Mesodermal cell (in vitro differentiated cells): ENCODE measurements at regions not wholly inside any gene's neighbourhood (a gene's known extent, or its start where the extent isn't known, plus 50 kb on each side); places are given as distances from the start of the nearest gene placed in this dataset.

ENCODE experiments used
- H3K27ac ChIP-seq: 2 replicates; pipeline ENCODE4 v1.7.0; 2013; ENCODE audit warnings: mild to moderate bottlenecking, low read depth, low read length, moderate library complexity; ENCODE audit not compliant: severe bottlenecking
- H3K36me3 ChIP-seq: 2 replicates; pipeline ENCODE4 v1.7.1; 2013; ENCODE audit warnings: mild to moderate bottlenecking, low read length, moderate library complexity; ENCODE audit not compliant: control insufficient read depth, insufficient read depth
- H3K4me1 ChIP-seq: one replicate; pipeline ENCODE4 v1.7.1; 2013; ENCODE audit warnings: mild to moderate bottlenecking, low read length; ENCODE audit not compliant: insufficient read depth, control insufficient read depth, poor library complexity, severe bottlenecking
- H3K4me3 ChIP-seq: 2 replicates; pipeline ENCODE4 v1.7.0; 2013; ENCODE audit warnings: low read length, control low read depth, mild to moderate bottlenecking; ENCODE audit not compliant: insufficient read depth, poor library complexity, severe bottlenecking; ENCODE audit errors: extremely low read depth
- H3K9me3 ChIP-seq: 2 replicates; pipeline ENCODE4 v1.7.1; 2013; ENCODE audit warnings: mild to moderate bottlenecking, low read length, moderate library complexity; ENCODE audit not compliant: control insufficient read depth
- WGBS, 2 experiments: methylation state at CpG; one replicate each; pipeline ENCODE4 v1.1.5; 2013; ENCODE audit warnings: missing lambda C conversion rate in 2 of 2; ENCODE audit not compliant: insufficient coverage in 2 of 2; 5-methylcytosine and 5-hydroxymethylcytosine counted together

- no peaks in the 10 kb centered on the region for H3K36me3 ChIP-seq
- H3K27ac ChIP-seq: no peak overlapping the region
- no peaks in the 10 kb centered on the region for H3K9me3 ChIP-seq
- H3K4me1 ChIP-seq: no peaks in the 10 kb centered on the region
- no peak overlapping the region for H3K4me3 ChIP-seq
- 82 to 93% methylated on average over 2 to 4 of the region's 4 CpGs for WGBS, 2 experiments
Measured at GRCh38 chr15:85943151-85943550, 136.5 kb upstream of the AGBL1 start.

GRCh38 chr15:85943791-85944190 lies 135.9 kb upstream of the AGBL1 start:
- H3K4me3 ChIP-seq: no peak overlapping the region
- H3K4me1 ChIP-seq: no peaks in the 10 kb centered on the region
- no peak overlapping the region for H3K27ac ChIP-seq
- H3K36me3 ChIP-seq: no peaks in the 10 kb centered on the region
- no peaks in the 10 kb centered on the region for H3K9me3 ChIP-seq
- WGBS, 2 experiments: 91% methylated on average over 1 of the region's 2 CpGs; no CpG with 5 or more reads in 1 of the 2 experiments

DNA sequence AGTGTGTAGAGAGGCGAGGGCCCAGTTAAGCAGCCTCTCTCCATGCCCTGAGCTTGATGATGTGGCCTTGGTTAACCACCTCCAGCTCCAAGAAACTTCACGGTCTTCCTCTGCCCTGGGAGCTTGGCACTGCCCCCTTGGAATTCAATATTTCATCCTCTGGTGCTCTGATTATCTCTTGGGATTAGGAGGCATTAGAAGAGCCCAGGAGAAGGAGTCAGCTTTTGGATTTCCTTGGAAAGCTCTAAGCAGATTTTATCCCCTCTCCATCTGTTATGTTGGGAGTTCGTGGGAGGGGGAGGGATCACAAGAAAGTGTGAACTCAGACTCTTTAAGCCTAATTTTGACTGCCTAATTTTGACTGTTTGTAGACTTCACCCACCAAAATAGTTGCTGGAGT lies 132.7 kb upstream of the AGBL1 start:
- 90 to 100% methylated on average over 2 of the region's 3 CpGs for WGBS, 2 experiments
- H3K36me3 ChIP-seq: no peaks in the 10 kb centered on the region
- H3K4me3 ChIP-seq: no peak overlapping the region
- H3K9me3 ChIP-seq: no peaks in the 10 kb centered on the region
- no peaks in the 10 kb centered on the region for H3K4me1 ChIP-seq
- H3K27ac ChIP-seq: no peak overlapping the region

DNA sequence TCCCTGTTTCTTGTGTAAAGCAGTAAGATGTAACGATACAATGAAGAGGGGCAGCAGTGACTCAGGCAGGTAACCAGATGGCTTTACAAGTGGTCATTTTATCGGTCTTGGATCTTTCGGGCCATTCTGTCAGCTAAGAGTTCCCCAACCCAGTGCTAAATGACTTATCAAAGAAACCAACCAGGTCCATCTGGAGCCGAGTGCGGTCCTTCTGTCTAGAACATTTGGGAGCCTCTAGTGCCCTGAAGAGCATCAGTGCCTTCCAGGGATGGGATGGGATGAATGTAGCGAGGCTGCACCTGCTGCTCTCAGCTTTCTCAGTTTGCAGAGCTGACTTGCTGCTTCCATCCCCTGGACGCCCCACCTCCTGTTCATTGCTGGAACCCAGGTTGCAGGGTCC lies 131.7 kb upstream of the AGBL1 start:
- no peaks in the 10 kb centered on the region for H3K36me3 ChIP-seq
- WGBS, 2 experiments: 88 to 89% methylated on average over 6 of the region's 7 CpGs
- H3K27ac ChIP-seq: no peak overlapping the region
- H3K4me1 ChIP-seq: no peaks in the 10 kb centered on the region
- no peak overlapping the region for H3K4me3 ChIP-seq
- no peaks in the 10 kb centered on the region for H3K9me3 ChIP-seq

DNA sequence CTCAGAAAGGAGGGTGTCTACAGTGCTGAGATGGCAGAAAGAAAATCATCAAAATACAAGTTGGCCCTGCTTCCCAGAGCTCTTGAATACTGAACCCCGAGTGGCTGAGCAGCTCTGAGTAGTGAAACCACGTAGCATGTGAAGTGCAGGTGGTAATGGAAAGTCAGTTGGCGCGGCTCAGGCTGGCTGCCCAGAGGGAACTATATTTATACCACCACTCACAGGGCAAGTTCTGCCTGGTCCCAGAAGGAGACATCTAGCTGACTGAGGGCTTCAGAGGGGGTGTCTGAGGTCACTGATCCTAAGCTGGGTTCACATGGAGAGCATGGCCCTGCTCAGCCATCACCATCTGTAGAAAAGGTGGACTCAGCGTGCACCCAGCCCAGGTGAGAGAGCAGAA lies 129.6 kb upstream of the AGBL1 start:
- no peak overlapping the region for H3K27ac ChIP-seq
- 78 to 94% methylated on average over 5 of the region's 5 CpGs for WGBS, 2 experiments
- no peak overlapping the region for H3K4me3 ChIP-seq
- no peaks in the 10 kb centered on the region for H3K4me1 ChIP-seq
- no peaks in the 10 kb centered on the region for H3K9me3 ChIP-seq
- H3K36me3 ChIP-seq: no peaks in the 10 kb centered on the region

DNA sequence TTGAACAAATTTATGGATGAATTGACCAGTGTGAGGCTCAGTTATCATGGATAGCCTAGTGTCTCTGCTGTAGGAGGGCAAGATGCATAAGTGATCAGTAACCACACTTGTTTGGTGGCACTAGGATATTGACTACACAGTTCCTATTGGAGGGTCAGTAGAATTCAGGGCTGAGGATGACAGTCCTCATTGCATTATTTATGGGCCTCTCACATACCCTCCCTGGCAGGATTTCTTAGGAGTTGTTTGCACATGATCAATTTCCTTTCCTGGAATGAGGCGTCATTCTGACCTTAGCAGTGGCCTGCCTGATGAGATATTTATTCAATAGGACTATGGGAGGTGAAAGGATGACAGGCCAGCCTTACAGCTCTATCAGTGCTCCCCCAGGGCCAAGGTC lies 125.1 kb upstream of the AGBL1 start:
- no peak overlapping the region for H3K4me3 ChIP-seq
- H3K4me1 ChIP-seq: no peaks in the 10 kb centered on the region
- H3K9me3 ChIP-seq: no peaks in the 10 kb centered on the region
- H3K36me3 ChIP-seq: no peaks in the 10 kb centered on the region
- no peak overlapping the region for H3K27ac ChIP-seq
- WGBS, 2 experiments: no CpG with 5 or more reads among the region's 1 CpG

GRCh38 chr15:85955501-85956391 lies 123.9 kb upstream of the AGBL1 start:
- H3K36me3 ChIP-seq: no peaks in the 10 kb centered on the region
- H3K4me3 ChIP-seq: no peak overlapping the region
- no peaks in the 10 kb centered on the region for H3K4me1 ChIP-seq
- H3K9me3 ChIP-seq: no peaks in the 10 kb centered on the region
- no peak overlapping the region for H3K27ac ChIP-seq
- WGBS, 2 experiments: 88 to 100% methylated on average over 1 of the region's 3 CpGs

DNA sequence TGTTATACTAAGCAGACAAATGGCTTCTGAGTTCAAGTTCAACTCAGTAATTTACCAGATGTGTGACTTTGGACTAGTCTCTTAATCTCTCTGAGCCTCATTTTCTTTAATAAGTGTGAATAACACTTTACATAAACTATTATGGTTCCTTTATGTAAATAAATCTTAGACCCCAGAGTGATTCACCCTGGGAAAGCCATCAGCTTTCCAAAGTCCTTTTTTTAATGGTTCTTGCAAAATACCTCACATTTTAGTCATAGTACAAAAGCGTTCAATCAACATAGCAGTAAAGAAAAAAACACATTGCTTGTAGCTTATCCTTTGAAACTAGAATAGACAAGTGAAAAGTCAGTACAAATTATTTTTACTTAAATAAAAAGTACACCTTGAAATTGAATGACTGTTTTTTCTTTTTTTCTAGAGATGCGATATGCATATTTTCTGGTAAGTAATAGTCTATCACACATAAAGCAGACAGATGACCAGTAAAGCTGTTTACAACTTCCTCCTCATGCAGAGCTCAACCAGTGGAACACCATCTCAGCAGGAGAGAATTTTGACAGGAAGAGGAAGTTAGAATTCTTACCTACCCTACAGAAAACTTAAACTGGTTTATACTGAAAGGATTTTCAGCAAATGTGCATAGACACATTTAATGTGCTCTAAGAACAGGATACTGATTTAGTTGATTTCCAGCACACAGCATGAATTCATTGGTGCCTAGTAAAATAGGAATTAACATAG lies 123.0 kb upstream of the AGBL1 start:
- WGBS, 2 experiments: no CpG with 5 or more reads among the region's 2 CpGs
- Histone ChIP-seq H3K36me3 (no peaks in the 10 kb centered on the region), H3K9me3 (no peaks in the 10 kb centered on the region), H3K4me3 (no peak overlapping the region), H3K4me1 (no peaks in the 10 kb centered on the region), H3K27ac (no peak overlapping the region)

DNA sequence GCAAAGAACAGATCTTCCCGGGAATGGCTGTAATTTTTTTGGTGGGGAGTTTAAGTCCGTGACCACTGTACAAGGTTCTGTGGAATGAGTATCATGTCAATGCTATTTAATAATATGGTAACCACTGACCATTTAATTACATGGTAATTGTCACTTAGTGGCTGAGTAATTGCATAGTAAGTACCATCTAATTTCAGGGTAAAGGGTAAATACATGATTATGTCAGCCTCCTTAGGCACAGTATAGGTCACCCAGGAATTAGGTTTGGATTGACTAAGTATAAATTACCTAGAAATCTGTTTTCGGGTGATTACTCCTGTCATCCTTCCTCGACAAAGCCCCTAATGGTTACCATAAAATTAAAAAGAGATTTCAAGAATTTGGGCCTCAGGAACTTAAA lies 120.1 kb upstream of the AGBL1 start:
- 60% methylated on average over 1 of the region's 4 CpGs; no CpG with 5 or more reads in 1 of the 2 experiments for WGBS, 2 experiments
- Histone ChIP-seq H3K4me1 (no peaks in the 10 kb centered on the region), H3K36me3 (no peaks in the 10 kb centered on the region), H3K4me3 (no peak overlapping the region), H3K27ac (no peak overlapping the region), H3K9me3 (peaks cover 4% of the 10 kb centered on the region)

- Histone ChIP-seq H3K4me3 (no peak overlapping the region), H3K9me3 (peaks cover 4% of the 10 kb centered on the region), H3K36me3 (no peaks in the 10 kb centered on the region), H3K4me1 (no peaks in the 10 kb centered on the region), H3K27ac (no peak overlapping the region)
- WGBS, 2 experiments: 94 to 100% methylated on average over 1 to 2 of the region's 2 CpGs
Measured at GRCh38 chr15:85960381-85960780, 119.3 kb upstream of the AGBL1 start.

DNA sequence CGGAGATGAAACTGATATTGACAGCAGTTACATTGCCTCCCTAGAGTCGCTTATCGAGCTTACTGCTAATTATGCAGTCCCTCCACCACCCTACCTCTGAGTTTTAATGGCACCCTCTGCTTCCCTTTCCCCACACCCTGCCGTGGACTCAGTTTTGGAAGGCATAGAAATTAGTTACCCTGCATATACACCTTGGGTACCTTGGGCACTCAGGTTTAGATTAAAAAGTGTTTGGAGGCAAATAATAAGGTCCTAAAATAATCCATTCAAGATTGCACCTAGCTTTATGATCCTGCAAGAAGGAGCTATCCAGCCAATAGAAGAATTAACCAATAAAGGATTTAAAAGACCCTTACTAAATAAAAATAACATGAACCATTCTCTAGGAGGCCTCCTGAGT lies 117.8 kb upstream of the AGBL1 start:
- Histone ChIP-seq H3K27ac (no peak overlapping the region), H3K4me3 (no peak overlapping the region)
- 79 to 95% methylated on average over 2 of the region's 4 CpGs for WGBS, 2 experiments

More for the DNA sequence above, 117.8 kb upstream of the AGBL1 start:
- no peaks in the 10 kb centered on the region for H3K36me3 ChIP-seq
- H3K4me1 ChIP-seq: no peaks in the 10 kb centered on the region
- peaks cover 4% of the 10 kb centered on the region for H3K9me3 ChIP-seq
